ENCODE measurements at regions not wholly inside any gene's neighbourhood (a gene's known extent, or its start where the extent isn't known, plus 50 kb on each side); places are given as distances from the start of the nearest gene placed in this dataset.
"Not testable (repeated sequence)": the region's sequence is repeated elsewhere in the genome, so short reads cannot be mapped to it uniquely, and the experiment has no call there.

GRCh38 chrX:96540111-96540631, 144.5 kb upstream of the DIAPH2 start:
- DNase-seq: no peak

GRCh38 chrX:96546281-96546680, 138.4 kb upstream of the DIAPH2 start:
- not testable (repeated sequence) for DNase-seq

GRCh38 chrX:96551322-96551872, 133.2 kb upstream of the DIAPH2 start:
- no peak for DNase-seq

- no peak for DNase-seq
Observed at GRCh38 chrX:96556886-96557285, 127.8 kb upstream of the DIAPH2 start.

- not testable (repeated sequence) for DNase-seq
Observed at GRCh38 chrX:96561129-96561528, 123.5 kb upstream of the DIAPH2 start.

GRCh38 chrX:96563646-96564045, 121.0 kb upstream of the DIAPH2 start:
- no peak for DNase-seq

- no peak for DNase-seq
Observed at GRCh38 chrX:96564595-96564994, 120.0 kb upstream of the DIAPH2 start.

GRCh38 chrX:96566878-96567277, 117.8 kb upstream of the DIAPH2 start:
- no peak for DNase-seq

- no peak for DNase-seq
Observed at GRCh38 chrX:96568071-96568470, 116.6 kb upstream of the DIAPH2 start.

GRCh38 chrX:96569034-96569433, 115.6 kb upstream of the DIAPH2 start:
- no peak for DNase-seq

- no peak for DNase-seq
Observed at GRCh38 chrX:96575011-96575410, 109.6 kb upstream of the DIAPH2 start.

- no peak for DNase-seq
Observed at GRCh38 chrX:96576368-96576767, 108.3 kb upstream of the DIAPH2 start.

- no peak for DNase-seq
Observed at GRCh38 chrX:96578781-96579180, 105.9 kb upstream of the DIAPH2 start.

- DNase-seq: no peak
Observed at GRCh38 chrX:96579252-96579651, 105.4 kb upstream of the DIAPH2 start.

- DNase-seq: no peak
Observed at GRCh38 chrX:96590403-96590802, 94.2 kb upstream of the DIAPH2 start.

- DNase-seq: no peak
Observed at GRCh38 chrX:96591421-96591820, 93.2 kb upstream of the DIAPH2 start.

- not testable (repeated sequence) for DNase-seq
Observed at GRCh38 chrX:96597847-96598246, 86.8 kb upstream of the DIAPH2 start.

GRCh38 chrX:96611619-96612362, 72.9 kb upstream of the DIAPH2 start:
- no peak for DNase-seq

- DNase-seq: no peak
Observed at GRCh38 chrX:96615448-96615847, 69.2 kb upstream of the DIAPH2 start.

- DNase-seq: no peak
Observed at GRCh38 chrX:96619588-96619987, 65.1 kb upstream of the DIAPH2 start.

- DNase-seq: no peak
Observed at GRCh38 chrX:96621811-96622210, 62.8 kb upstream of the DIAPH2 start.
